Ramos (cell line): ENCODE measurements at regions not wholly inside any gene's neighbourhood (a gene's known extent, or its start where the extent isn't known, plus 50 kb on each side); places are given as distances from the start of the nearest gene placed in this dataset.

Experiments used
- in situ Hi-C: fragments of 300-500 bp; cut with MboI; formaldehyde crosslinking; loops from one replicate; pipeline ENCODE4 v1.14.3; 2022; ENCODE audit warnings: low sequenced_read_pairs; ENCODE audit not compliant: unreplicated experiment

- in situ Hi-C loops, result no loop called here
These were observed 600.6 kb downstream of the PTPRU start for GRCh38 chr1:29836651-29837646.

GRCh38 chr1:29835874-29836273, 599.6 kb downstream of the PTPRU start:
- in situ Hi-C loops, result no loop called here

GRCh38 chr1:29835406-29835805, 599.1 kb downstream of the PTPRU start:
- in situ Hi-C loops, result no loop called here

- in situ Hi-C loops, result no loop called here
These were observed 597.3 kb downstream of the PTPRU start for GRCh38 chr1:29833581-29833980.

- in situ Hi-C loops, result no loop called here
These were observed 596.6 kb downstream of the PTPRU start for GRCh38 chr1:29832936-29833335.

GRCh38 chr1:29832471-29832870, 596.1 kb downstream of the PTPRU start:
- in situ Hi-C loops, result no loop called here

GRCh38 chr1:29831500-29832117, 595.3 kb downstream of the PTPRU start:
- in situ Hi-C loops, result no loop called here

GRCh38 chr1:29830916-29831315, 594.6 kb downstream of the PTPRU start:
- in situ Hi-C loops, result no loop called here

- in situ Hi-C loops, result no loop called here
These were observed 594.1 kb downstream of the PTPRU start for GRCh38 chr1:29830383-29830782.

- in situ Hi-C loops, result no loop called here
These were observed 593.4 kb downstream of the PTPRU start for GRCh38 chr1:29829448-29830344.

GRCh38 chr1:29828526-29829447, 592.5 kb downstream of the PTPRU start:
- in situ Hi-C loops, result no loop called here

- in situ Hi-C loops, result no loop called here
These were observed 591.6 kb downstream of the PTPRU start for GRCh38 chr1:29827801-29828525.

GRCh38 chr1:29827237-29827750, 591.0 kb downstream of the PTPRU start:
- in situ Hi-C loops, result no loop called here

- in situ Hi-C loops, result no loop called here
These were observed 590.3 kb downstream of the PTPRU start for GRCh38 chr1:29826646-29827045.

GRCh38 chr1:29825941-29826415, 589.7 kb downstream of the PTPRU start:
- in situ Hi-C loops, result no loop called here

GRCh38 chr1:29825274-29825940, 589.1 kb downstream of the PTPRU start:
- in situ Hi-C loops, result no loop called here

GRCh38 chr1:29824511-29825273, 588.4 kb downstream of the PTPRU start:
- in situ Hi-C loops, result no loop called here
